B cell (primary cell): ENCODE measurements at regions not wholly inside any gene's neighbourhood (a gene's known extent, or its start where the extent isn't known, plus 50 kb on each side); places are given as distances from the start of the nearest gene placed in this dataset.

Experiments
- ATAC-seq: fragments of 200-7000 bp; cut with Tn5 transposase; one replicate; pipeline ENCODE4 v1.10.0; 2021; ENCODE audit warnings: low read depth, mild to moderate bottlenecking, moderate number of reproducible peaks, moderate library complexity
- CTCF ChIA-PET: fragments of 350-600 bp; sonication (Branson Sonifier 250); formaldehyde crosslinking; loops from one replicate; lab custom pipeline; 2021; ENCODE audit warnings: antibody characterized with exemption, inconsistent platforms; lab: Charles Lee
- POLR2A ChIA-PET: fragments of 350-600 bp; sonication (Branson Sonifier 250); formaldehyde crosslinking; loops from one replicate; lab custom pipeline; 2021; ENCODE audit warnings: antibody characterized with exemption; lab: Charles Lee
- DNase-seq: peaks from one replicate; pipeline ENCODE4 v3.0.0; 2013
- H2AFZ ChIP-seq: 2 replicates; pipeline ENCODE4 v1.6.1; 2012; ENCODE audit warnings: mild to moderate bottlenecking, low read depth, low read length; ENCODE audit not compliant: insufficient read depth, poor library complexity, severe bottlenecking
- H3K27ac ChIP-seq, 2 donors: 1 replicate in 1 of 2; 2 replicates in 1 of 2; pipeline ENCODE4 v1.5.1; 2012 to 2013; ENCODE audit warnings: low read length in 2 of 2, mild to moderate bottlenecking in 2 of 2, moderate library complexity in 1 of 2
- H3K27me3 ChIP-seq, 4 experiments: fragments of 200-600 bp in 1 of 4; sonication (generic) in 1 of 4; replicated peaks in 1 of 4; 1 replicate in 2 of 4; 2 replicates in 2 of 4; pipeline versions ENCODE4 v1.6.1 to v1.7.0; 2013 to 2016; ENCODE audit warnings: low read length in 3 of 4, mild to moderate bottlenecking in 2 of 4, mixed read lengths in 1 of 4, moderate library complexity in 1 of 4; ENCODE audit not compliant: insufficient read depth in 4 of 4, control insufficient read depth in 3 of 4; ENCODE audit errors: control extremely low read depth in 1 of 4
- H3K36me3 ChIP-seq, 2 experiments: replicated peaks in 1 of 2; 1 replicate in 1 of 2; 2 replicates in 1 of 2; pipeline versions ENCODE4 v1.6.1 to v1.7.1; 2013; ENCODE audit warnings: low read length in 1 of 2; ENCODE audit not compliant: insufficient read depth in 2 of 2, control insufficient read depth in 1 of 2; ENCODE audit errors: control extremely low read depth in 1 of 2, extremely low read depth in 1 of 2
- H3K4me1 ChIP-seq, 2 donors: fragments of 200-600 bp in 1 of 2; sonication (generic) in 1 of 2; 1 replicate in 1 of 2; 2 replicates in 1 of 2; pipeline versions ENCODE4 v1.5.1 to v1.6.1; 2013 to 2017; ENCODE audit warnings: low read length in 2 of 2; ENCODE audit not compliant: control insufficient read depth in 2 of 2, insufficient read depth in 2 of 2
- H3K4me2 ChIP-seq: replicated peaks from 2 replicates; pipeline ENCODE3; 2012; ENCODE audit warnings: mild to moderate bottlenecking, low read depth, low read length; ENCODE audit not compliant: poor library complexity, severe bottlenecking
- H3K4me3 ChIP-seq, 5 experiments: fragments of 200-600 bp in 1 of 5; sonication (generic) in 1 of 5; 1 replicate in 3 of 5; 2 replicates in 2 of 5; pipeline versions ENCODE4 v1.5.1 to v1.7.0; 2011 to 2016; ENCODE audit warnings: low read length in 4 of 5, mild to moderate bottlenecking in 4 of 5, low read depth in 2 of 5, control low read depth in 1 of 5, moderate library complexity in 1 of 5; ENCODE audit not compliant: insufficient read depth in 1 of 5; ENCODE audit errors: control extremely low read depth in 1 of 5, extremely low read depth in 1 of 5
- H3K79me2 ChIP-seq: fragments of 200-600 bp; sonication (generic); one replicate; pipeline ENCODE4 v1.6.0; 2016; ENCODE audit warnings: low read length; ENCODE audit not compliant: control insufficient read depth, insufficient read depth
- H3K9ac ChIP-seq: fragments of 200-600 bp; sonication (generic); 2 replicates; pipeline ENCODE4 v1.6.1; 2017; ENCODE audit warnings: mild to moderate bottlenecking, low read length, moderate library complexity
- H3K9me3 ChIP-seq, 3 donors: one replicate each; pipeline versions ENCODE4 v1.6.1 to v1.7.1; 2013; ENCODE audit warnings: low read length in 2 of 3; ENCODE audit not compliant: control insufficient read depth in 2 of 3, insufficient read depth in 1 of 3; ENCODE audit errors: control extremely low read depth in 1 of 3
- H4K20me1 ChIP-seq: 2 replicates; pipeline ENCODE4 v1.6.0; 2012; ENCODE audit warnings: mild to moderate bottlenecking, low read length; ENCODE audit not compliant: insufficient read depth, control insufficient read depth, poor library complexity, severe bottlenecking
- H3K27ac Mint-ChIP-seq: one replicate; pipeline ENCODE4 v1.8.0; 2021; ENCODE audit warnings: mixed read lengths
- H3K27me3 Mint-ChIP-seq: one replicate; pipeline ENCODE4 v1.8.0; 2021; ENCODE audit warnings: mixed read lengths
- H3K4me1 Mint-ChIP-seq: one replicate; pipeline ENCODE4 v1.8.0; 2021; ENCODE audit warnings: mixed read lengths
- H3K4me3 Mint-ChIP-seq: one replicate; pipeline ENCODE4 v1.8.0; 2021; ENCODE audit warnings: mixed read lengths
- H3K9me3 Mint-ChIP-seq: one replicate; pipeline ENCODE4 v1.8.0; 2022; ENCODE audit warnings: mixed read lengths; ENCODE audit not compliant: insufficient read depth
- EZH2 ChIP-seq: IDR thresholded peaks from 2 replicates; pipeline ENCODE4 v1.6.1; 2012; ENCODE audit warnings: borderline replicate concordance, low read depth, mild to moderate bottlenecking, moderate library complexity, low read length; ENCODE audit not compliant: insufficient read depth, poor library complexity, severe bottlenecking
- WGBS: methylation state at CpG from one replicate; pipeline ENCODE4 v1.1.5; 2013; ENCODE audit warnings: missing lambda C conversion rate; ENCODE audit not compliant: insufficient coverage; 5-methylcytosine and 5-hydroxymethylcytosine counted together
- intact Hi-C: fragments of 100-400 bp; cut with micrococcal nuclease; formaldehyde crosslinking; loops from one replicate; pipeline ENCODE4 v1.10.0; 2022
- TF ChIP-seq, protein P1 (sequence below): fragments of 200-600 bp; IDR thresholded peaks from one replicate; pipeline ENCODE4 v1.8.0; 2022; ENCODE audit warnings: antibody characterized with exemption, mild to moderate bottlenecking

DNA sequence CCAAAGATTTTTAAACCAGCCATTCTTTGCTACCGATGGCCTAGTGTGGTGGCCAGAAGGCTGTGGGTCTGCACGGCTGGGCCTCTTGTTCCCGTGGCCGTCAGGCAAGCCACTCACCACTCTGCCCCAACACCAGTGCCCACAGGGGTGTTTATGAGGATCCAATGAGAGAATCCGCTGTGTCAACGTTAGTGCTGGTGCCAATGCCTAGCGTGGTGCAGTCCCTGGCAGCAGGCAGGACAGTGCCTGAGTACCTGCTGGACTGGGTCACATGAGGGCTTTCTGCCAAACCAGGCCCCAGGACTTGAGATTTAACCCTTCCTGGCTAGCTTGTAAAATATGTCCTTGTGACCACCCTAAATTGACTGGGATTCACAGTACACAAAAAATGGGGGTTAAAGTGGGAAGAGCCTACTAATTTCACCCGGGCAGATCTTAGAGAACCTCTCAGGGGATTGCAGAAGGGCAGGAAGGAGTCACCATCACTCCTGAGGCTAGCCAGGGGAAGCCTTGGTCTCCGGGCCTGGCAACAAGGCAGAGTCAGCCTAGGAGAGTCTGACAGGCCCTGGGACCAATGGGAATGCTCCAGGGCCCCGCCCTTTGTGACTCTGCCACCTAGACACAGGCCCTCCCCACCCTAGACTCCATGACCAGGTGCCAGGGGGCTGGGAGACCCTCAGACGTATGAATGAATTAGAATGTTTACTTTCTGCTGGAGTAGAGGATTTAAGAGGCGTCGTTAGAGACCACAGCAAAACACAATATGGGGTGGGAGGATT lies 63.2 kb upstream of the FSTL4 start:
- no peaks in the 10 kb centered on the region for H3K4me1 Mint-ChIP-seq
- no peaks in the 10 kb centered on the region for H3K9me3 Mint-ChIP-seq
- 93% methylated on average over 9 of the region's 13 CpGs for WGBS
- Histone ChIP-seq H3K4me1 (no peaks in the 10 kb centered on the region), H4K20me1 (no peaks in the 10 kb centered on the region), H3K27ac (no peak overlapping the region), H3K4me3 (no peak overlapping the region), H3K4me2 (no peak overlapping the region), H2AFZ (no peak overlapping the region), H3K9me3 (peaks cover 0 to 7% (median 3%) of the 10 kb centered on the region in 3 donors), H3K9ac (no peak overlapping the region), H3K27me3 (peaks cover 0 to 9% (median 2%) of the 10 kb centered on the region in 4 experiments), H3K79me2 (no peaks in the 10 kb centered on the region), H3K36me3 (no peaks in the 10 kb centered on the region)
- H3K27ac Mint-ChIP-seq, result no peak overlapping the region
- H3K4me3 Mint-ChIP-seq, result no peak overlapping the region
- ATAC-seq (no peak), DNase-seq (no peak)
- ChIA-PET POLR2A (no interaction called here), CTCF (interaction anchor here (0.6 kb wide), 1 partner anchor 270 kb away, joined by 3 read pairs; no protein-coding TSS in a partner anchor)
- TF ChIP-seq, protein P1, sequence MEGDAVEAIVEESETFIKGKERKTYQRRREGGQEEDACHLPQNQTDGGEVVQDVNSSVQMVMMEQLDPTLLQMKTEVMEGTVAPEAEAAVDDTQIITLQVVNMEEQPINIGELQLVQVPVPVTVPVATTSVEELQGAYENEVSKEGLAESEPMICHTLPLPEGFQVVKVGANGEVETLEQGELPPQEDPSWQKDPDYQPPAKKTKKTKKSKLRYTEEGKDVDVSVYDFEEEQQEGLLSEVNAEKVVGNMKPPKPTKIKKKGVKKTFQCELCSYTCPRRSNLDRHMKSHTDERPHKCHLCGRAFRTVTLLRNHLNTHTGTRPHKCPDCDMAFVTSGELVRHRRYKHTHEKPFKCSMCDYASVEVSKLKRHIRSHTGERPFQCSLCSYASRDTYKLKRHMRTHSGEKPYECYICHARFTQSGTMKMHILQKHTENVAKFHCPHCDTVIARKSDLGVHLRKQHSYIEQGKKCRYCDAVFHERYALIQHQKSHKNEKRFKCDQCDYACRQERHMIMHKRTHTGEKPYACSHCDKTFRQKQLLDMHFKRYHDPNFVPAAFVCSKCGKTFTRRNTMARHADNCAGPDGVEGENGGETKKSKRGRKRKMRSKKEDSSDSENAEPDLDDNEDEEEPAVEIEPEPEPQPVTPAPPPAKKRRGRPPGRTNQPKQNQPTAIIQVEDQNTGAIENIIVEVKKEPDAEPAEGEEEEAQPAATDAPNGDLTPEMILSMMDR, result no peak
- no peak for TF ChIP-seq EZH2
- intact Hi-C loops, result no loop called here
- H3K27me3 Mint-ChIP-seq, result peaks cover 24% of the 10 kb centered on the region

DNA sequence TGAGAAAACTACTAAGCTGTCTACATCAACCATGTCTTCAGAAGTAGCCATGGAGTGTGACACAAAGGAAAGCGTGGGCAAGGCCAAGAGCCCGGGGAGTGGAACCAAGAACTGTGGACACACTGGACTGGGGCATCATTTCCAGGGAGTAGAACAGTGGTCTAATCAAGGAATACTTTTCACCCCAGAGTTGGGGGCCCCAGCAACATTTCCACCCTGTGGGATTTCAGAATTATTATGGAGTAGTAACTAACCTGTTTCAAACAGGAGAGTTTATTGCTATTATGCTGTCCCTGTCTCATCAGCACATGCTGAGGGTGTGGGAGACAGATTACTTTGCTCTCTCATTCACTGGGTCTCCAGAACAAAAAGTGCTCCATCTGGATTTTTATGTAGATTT lies 58.0 kb upstream of the FSTL4 start:
- H3K27me3 ChIP-seq, result peaks cover 0 to 9% (median 2%) of the 10 kb centered on the region in 4 experiments
- peaks cover 0 to 12% (median 8%) of the 10 kb centered on the region in 3 donors for H3K9me3 ChIP-seq
- WGBS, result 100% methylated on average over 2 of the region's 2 CpGs
- no peak overlapping the region for H3K4me2 ChIP-seq
- peaks cover 3% of the 10 kb centered on the region for H3K9me3 Mint-ChIP-seq
- H3K27ac ChIP-seq, result no peak overlapping the region
- DNase-seq (no peak), ATAC-seq (no peak)
- no peaks in the 10 kb centered on the region for H3K36me3 ChIP-seq
- H3K27ac Mint-ChIP-seq, result no peak overlapping the region
- H3K4me3 ChIP-seq, result no peak overlapping the region
- no peaks in the 10 kb centered on the region for H3K4me1 Mint-ChIP-seq
- POLR2A ChIA-PET, result no interaction called here
- peaks cover 42% of the 10 kb centered on the region for H3K27me3 Mint-ChIP-seq
- no peak overlapping the region for H3K9ac ChIP-seq
- intact Hi-C loops, result no loop called here
- no peak overlapping the region for H2AFZ ChIP-seq
- no peak for TF ChIP-seq EZH2
- TF ChIP-seq, protein P1, result no peak
- CTCF ChIA-PET, result no interaction called here
- H3K79me2 ChIP-seq, result no peaks in the 10 kb centered on the region
- no peaks in the 10 kb centered on the region for H4K20me1 ChIP-seq
- H3K4me3 Mint-ChIP-seq, result no peak overlapping the region
- H3K4me1 ChIP-seq, result no peaks in the 10 kb centered on the region
